HG03442 (cell line): ENCODE measurements at regions not wholly inside any gene's neighbourhood (a gene's known extent, or its start where the extent isn't known, plus 50 kb on each side); places are given as distances from the start of the nearest gene placed in this dataset.
"Not testable (repeated sequence)": the region's sequence is repeated elsewhere in the genome, so short reads cannot be mapped to it uniquely, and the experiment has no call there.

Experiments
- ATAC-seq: cut with Tn5 transposase; IDR thresholded peaks from one replicate; pipeline ENCODE4 v1.9.1; 2021; ENCODE audit warnings: mild to moderate bottlenecking, moderate library complexity; ENCODE audit not compliant: unreplicated experiment

GRCh38 chr21:27040738-27041469 lies 74.0 kb upstream of the ADAMTS5 start:
- no peak for ATAC-seq

- ATAC-seq = no peak
Observed at GRCh38 chr21:27036736-27037301, 69.9 kb upstream of the ADAMTS5 start.

GRCh38 chr21:27035791-27036190 lies 68.9 kb upstream of the ADAMTS5 start:
- ATAC-seq = no peak

- ATAC-seq = no peak
Observed at GRCh38 chr21:27034796-27035195, 67.9 kb upstream of the ADAMTS5 start.

GRCh38 chr21:27033471-27033870 lies 66.6 kb upstream of the ADAMTS5 start:
- ATAC-seq = no peak

- ATAC-seq = no peak
Observed at GRCh38 chr21:27026501-27026900, 59.6 kb upstream of the ADAMTS5 start.

- ATAC-seq = not testable (repeated sequence)
Observed at GRCh38 chr21:27025708-27026107, 58.8 kb upstream of the ADAMTS5 start.

- ATAC-seq = no peak
Observed at GRCh38 chr21:27024971-27025370, 58.1 kb upstream of the ADAMTS5 start.

GRCh38 chr21:27024301-27024700 lies 57.4 kb upstream of the ADAMTS5 start:
- ATAC-seq = no peak

- no peak for ATAC-seq
Observed at GRCh38 chr21:27023186-27023585, 56.3 kb upstream of the ADAMTS5 start.

- ATAC-seq = no peak
Observed at GRCh38 chr21:27021801-27022200, 54.9 kb upstream of the ADAMTS5 start.

- ATAC-seq = no peak
Observed at GRCh38 chr21:27021046-27021445, 54.2 kb upstream of the ADAMTS5 start.

- no peak for ATAC-seq
Observed at GRCh38 chr21:27017246-27017645, 50.4 kb upstream of the ADAMTS5 start.
